Subcutaneous abdominal adipose tissue (tissue), 5 donors: ENCODE measurements at regions not wholly inside any gene's neighbourhood (a gene's known extent, or its start where the extent isn't known, plus 50 kb on each side); places are given as distances from the start of the nearest gene placed in this dataset.

Experiments
- H3K27ac ChIP-seq: one replicate; pipeline ENCODE4 v1.7.0; 2013; ENCODE audit warnings: low read depth, mild to moderate bottlenecking, inconsistent platforms, low read length, moderate library complexity
- H3K27me3 ChIP-seq, 5 donors: one replicate each; pipeline ENCODE4 v1.7.0; 2013; ENCODE audit warnings: low read length in 5 of 5, inconsistent platforms in 1 of 5; ENCODE audit not compliant: control insufficient read depth in 5 of 5, insufficient read depth in 4 of 5
- H3K36me3 ChIP-seq, 5 donors: one replicate each; pipeline ENCODE4 v1.7.0; 2013; ENCODE audit warnings: low read length in 5 of 5; ENCODE audit not compliant: control insufficient read depth in 5 of 5, insufficient read depth in 5 of 5
- H3K4me1 ChIP-seq, 5 donors: one replicate each; pipeline ENCODE4 v1.7.0; 2013; ENCODE audit warnings: low read length in 5 of 5, mild to moderate bottlenecking in 3 of 5, moderate library complexity in 1 of 5; ENCODE audit not compliant: control insufficient read depth in 5 of 5, insufficient read depth in 5 of 5
- H3K4me3 ChIP-seq, 5 donors: one replicate each; pipeline ENCODE4 v1.7.0; 2013; ENCODE audit warnings: low read length in 5 of 5, low read depth in 1 of 5
- H3K9ac ChIP-seq, 5 donors: one replicate each; pipeline ENCODE4 v1.7.0; 2013; ENCODE audit warnings: low read length in 5 of 5, mild to moderate bottlenecking in 4 of 5, moderate library complexity in 3 of 5
- H3K9me3 ChIP-seq, 5 donors: one replicate each; pipeline ENCODE4 v1.7.0; 2013; ENCODE audit warnings: low read length in 5 of 5; ENCODE audit not compliant: control insufficient read depth in 5 of 5
- donor health status: healthy.
- donor health status: healthy.
- donor health status: healthy.
- donor health status: healthy.
- donor health status: healthy.

DNA sequence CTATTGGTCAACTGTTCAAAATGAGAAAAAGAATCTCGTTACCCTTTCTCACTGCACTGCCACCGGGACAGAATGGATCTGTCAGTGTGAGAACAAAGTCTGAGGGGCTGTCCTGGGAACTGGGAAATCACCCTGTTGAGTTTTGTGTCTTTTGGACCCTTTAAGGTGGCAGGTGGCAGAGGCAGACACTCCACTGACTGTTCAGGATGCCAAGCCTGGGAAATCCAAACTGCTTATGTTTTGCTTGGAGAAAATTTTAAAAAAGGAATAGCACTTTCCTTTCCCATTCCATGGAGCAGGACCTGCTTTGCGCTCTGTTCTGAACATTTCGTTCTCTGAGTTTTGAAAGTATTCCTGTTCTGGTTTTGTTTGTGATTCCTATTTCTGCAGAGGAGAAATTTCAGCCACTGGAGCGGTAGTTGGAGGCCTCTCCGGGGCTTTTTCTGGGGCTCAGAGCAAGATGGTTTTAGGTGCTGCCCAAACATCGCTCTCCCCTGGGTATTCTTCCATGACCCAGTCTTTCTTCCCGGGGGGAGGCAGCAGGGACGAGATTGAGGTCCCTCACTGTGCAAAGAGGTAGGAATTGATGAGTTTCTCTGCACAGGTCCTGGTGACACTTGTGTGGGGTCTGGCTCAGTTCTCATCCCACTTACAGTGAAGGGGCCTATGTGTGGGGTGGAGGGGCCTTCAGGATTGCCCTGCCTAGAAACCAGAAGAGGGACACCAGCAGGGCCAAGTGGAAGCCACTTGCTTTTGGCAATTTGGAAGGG, 138.5 kb upstream of the SYT13 start:
- no peak overlapping the region for H3K27ac ChIP-seq
- no peaks in the 10 kb centered on the region for H3K36me3 ChIP-seq
- no peak overlapping the region for H3K4me3 ChIP-seq
- H3K9me3 ChIP-seq: peaks cover 0 to 5% (median 3%) of the 10 kb centered on the region in 5 donors
- peaks cover 3 to 19% (median 8%) of the 10 kb centered on the region in 5 donors for H3K27me3 ChIP-seq
- no peaks in the 10 kb centered on the region for H3K4me1 ChIP-seq
- H3K9ac ChIP-seq: no peak overlapping the region

DNA sequence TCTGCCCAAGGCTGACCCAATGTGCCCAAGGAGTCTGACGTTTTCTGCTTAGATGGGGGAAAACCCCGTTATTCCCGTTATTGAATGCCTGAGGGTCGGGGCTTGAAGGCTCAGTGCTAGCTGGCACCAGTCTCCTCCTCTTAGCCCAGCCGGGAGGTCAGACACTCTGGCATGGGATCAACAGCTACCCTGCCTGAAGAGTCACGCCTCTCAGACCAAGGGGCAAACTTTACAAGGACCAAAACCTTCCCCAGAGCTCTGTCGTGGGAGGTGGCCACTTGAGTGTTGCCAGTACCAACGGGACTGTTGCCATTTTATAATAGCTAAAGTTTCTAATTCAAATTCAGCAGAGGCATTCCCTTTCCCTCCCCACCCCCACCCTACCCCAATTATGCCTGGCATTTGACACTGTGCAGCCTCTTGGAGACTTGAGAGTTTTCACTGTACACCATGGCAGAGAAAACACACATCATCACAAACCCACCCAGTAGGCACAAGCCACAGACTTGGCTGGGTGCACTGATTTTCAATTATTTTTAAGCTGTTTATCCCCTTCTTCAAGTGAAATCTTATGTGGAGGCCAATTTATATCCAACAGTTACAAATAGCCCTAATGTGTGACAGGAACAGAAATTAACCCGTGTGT, 137.5 kb upstream of the SYT13 start:
- Histone ChIP-seq H3K9me3 (peaks cover 0 to 10% (median 7%) of the 10 kb centered on the region in 5 donors), H3K27ac (no peak overlapping the region), H3K4me3 (no peak overlapping the region), H3K9ac (no peak overlapping the region), H3K36me3 (no peaks in the 10 kb centered on the region), H3K27me3 (peaks cover 3 to 19% (median 8%) of the 10 kb centered on the region in 5 donors), H3K4me1 (no peaks in the 10 kb centered on the region)

GRCh38 chr11:45423036-45423435, 136.9 kb upstream of the SYT13 start:
- Histone ChIP-seq H3K4me1 (no peaks in the 10 kb centered on the region), H3K9me3 (peaks cover 0 to 10% (median 7%) of the 10 kb centered on the region in 5 donors), H3K9ac (no peak overlapping the region), H3K27me3 (peaks cover 3 to 18% (median 8%) of the 10 kb centered on the region in 5 donors), H3K36me3 (no peaks in the 10 kb centered on the region), H3K4me3 (no peak overlapping the region), H3K27ac (no peak overlapping the region)

DNA sequence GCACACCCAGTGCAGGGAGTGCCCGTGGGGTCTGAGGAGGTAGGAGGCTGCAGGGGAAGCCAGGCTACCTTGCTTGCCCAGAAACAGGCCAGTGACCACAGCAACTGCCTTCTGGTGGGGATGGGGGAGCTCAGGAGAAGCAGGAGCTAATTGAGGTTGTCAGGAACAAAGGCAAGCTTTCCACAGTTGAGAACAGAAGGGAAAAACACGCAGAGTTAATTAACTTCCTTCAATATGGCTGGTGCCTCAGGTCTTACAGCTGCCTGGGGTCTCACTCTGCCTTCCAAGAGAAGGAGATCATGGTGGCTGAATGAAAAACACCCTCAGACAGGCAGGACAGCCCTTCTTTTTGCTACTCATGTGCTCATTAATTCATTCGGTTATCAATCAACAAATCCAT, 127.9 kb upstream of the SYT13 start:
- peaks cover 16 to 40% (median 21%) of the 10 kb centered on the region in 5 donors for H3K27me3 ChIP-seq
- H3K36me3 ChIP-seq: no peaks in the 10 kb centered on the region
- H3K9ac ChIP-seq: no peak overlapping the region
- no peak overlapping the region for H3K27ac ChIP-seq
- peaks cover 0 to 3% (median 0%) of the 10 kb centered on the region in 5 donors for H3K9me3 ChIP-seq
- no peaks in the 10 kb centered on the region for H3K4me1 ChIP-seq
- H3K4me3 ChIP-seq: no peak overlapping the region

GRCh38 chr11:45413156-45413858, 127.2 kb upstream of the SYT13 start:
- Histone ChIP-seq H3K36me3 (no peaks in the 10 kb centered on the region), H3K4me1 (no peaks in the 10 kb centered on the region), H3K4me3 (no peak overlapping the region), H3K9ac (no peak overlapping the region), H3K27me3 (peaks cover 16 to 40% (median 21%) of the 10 kb centered on the region in 5 donors), H3K27ac (no peak overlapping the region), H3K9me3 (no peaks in the 10 kb centered on the region)

GRCh38 chr11:45412521-45412920, 126.4 kb upstream of the SYT13 start:
- Histone ChIP-seq H3K9ac (no peak overlapping the region), H3K9me3 (no peaks in the 10 kb centered on the region), H3K27ac (no peak overlapping the region), H3K27me3 (peaks cover 16 to 44% (median 21%) of the 10 kb centered on the region in 5 donors), H3K36me3 (no peaks in the 10 kb centered on the region), H3K4me1 (no peaks in the 10 kb centered on the region), H3K4me3 (no peak overlapping the region)

DNA sequence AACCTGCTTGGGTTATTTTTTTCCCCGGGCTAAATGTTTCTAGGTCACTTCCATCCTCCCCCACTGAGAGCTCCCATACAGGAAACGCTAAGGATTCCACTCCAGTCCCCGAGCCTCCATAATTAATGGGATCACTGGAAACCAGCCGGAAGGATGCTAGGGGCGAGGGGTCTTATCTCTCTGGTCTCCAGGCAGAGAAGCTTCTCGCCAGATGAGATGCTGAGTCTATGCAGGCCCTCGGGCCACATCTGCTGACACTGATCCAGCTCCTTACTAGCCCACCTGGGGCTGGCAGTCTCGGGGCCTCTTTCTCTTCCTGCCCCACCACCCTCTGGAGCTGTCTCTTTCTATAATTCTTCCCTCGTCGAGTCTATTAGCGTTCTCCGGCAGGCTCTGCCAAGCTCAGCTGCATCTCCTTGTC, 125.9 kb upstream of the SYT13 start:
- peaks cover 16 to 49% (median 23%) of the 10 kb centered on the region in 5 donors for H3K27me3 ChIP-seq
- H3K4me1 ChIP-seq: no peaks in the 10 kb centered on the region
- no peak overlapping the region for H3K4me3 ChIP-seq
- H3K27ac ChIP-seq: no peak overlapping the region
- H3K9me3 ChIP-seq: no peaks in the 10 kb centered on the region
- H3K36me3 ChIP-seq: no peaks in the 10 kb centered on the region
- no peak overlapping the region for H3K9ac ChIP-seq

DNA sequence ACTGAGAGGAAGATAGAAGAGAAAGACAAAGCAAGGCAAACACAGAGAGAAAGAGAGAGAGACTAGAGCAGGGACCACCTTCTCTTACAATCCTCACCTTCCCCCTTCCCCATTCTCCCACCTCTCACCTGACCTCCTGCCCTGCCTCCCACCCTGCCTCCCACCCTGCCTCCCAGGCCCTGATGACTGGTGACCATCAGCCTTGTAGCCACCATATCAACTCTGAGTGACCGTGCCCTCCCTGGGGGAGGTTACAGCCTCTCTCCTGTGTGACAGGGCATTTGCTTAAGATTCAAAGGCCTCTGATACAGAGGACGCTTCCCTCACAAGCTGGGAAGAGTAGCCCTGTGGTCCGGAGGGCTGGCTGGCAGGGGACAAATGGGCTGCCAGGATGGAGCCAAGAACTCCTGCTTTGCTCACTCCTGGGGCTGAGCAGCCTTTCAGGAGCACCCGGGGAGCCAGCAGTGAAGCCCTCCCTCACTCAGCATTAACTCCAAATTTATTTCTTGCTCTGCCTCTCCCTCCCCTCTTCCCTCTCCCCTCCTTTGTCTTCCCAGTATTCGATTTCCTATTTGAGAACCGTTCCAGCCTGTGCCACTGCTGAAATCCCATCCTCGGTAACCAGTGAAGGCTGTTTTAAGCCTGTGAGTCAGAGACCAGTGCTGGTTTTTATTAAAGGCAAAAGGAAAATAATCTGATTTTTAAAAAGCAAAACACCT, 125.2 kb upstream of the SYT13 start:
- Histone ChIP-seq H3K36me3 (no peaks in the 10 kb centered on the region), H3K27ac (no peak overlapping the region), H3K4me3 (no peak overlapping the region), H3K27me3 (peaks cover 16 to 50% (median 23%) of the 10 kb centered on the region in 5 donors), H3K9me3 (no peaks in the 10 kb centered on the region), H3K9ac (no peak overlapping the region), H3K4me1 (no peaks in the 10 kb centered on the region)

- Histone ChIP-seq H3K27me3 (peaks cover 18 to 56% (median 26%) of the 10 kb centered on the region in 5 donors), H3K4me3 (no peak overlapping the region), H3K27ac (no peak overlapping the region), H3K9me3 (no peaks in the 10 kb centered on the region), H3K36me3 (no peaks in the 10 kb centered on the region), H3K9ac (no peak overlapping the region), H3K4me1 (no peaks in the 10 kb centered on the region)
Measured at GRCh38 chr11:45410391-45411227, 124.5 kb upstream of the SYT13 start.
